HG03066 (cell line): ENCODE measurements at regions not wholly inside any gene's neighbourhood (a gene's known extent, or its start where the extent isn't known, plus 50 kb on each side); places are given as distances from the start of the nearest gene placed in this dataset.

Source experiments
- ATAC-seq: cut with Tn5 transposase; IDR thresholded peaks from one replicate; pipeline ENCODE4 v1.9.1; 2021; ENCODE audit warnings: low read depth; ENCODE audit not compliant: unreplicated experiment

- ATAC-seq = no peak
These were observed 932.8 kb upstream of the POU3F3 start for GRCh38 chr2:103921161-103921560.

GRCh38 chr2:103942199-103942598 lies 911.7 kb upstream of the POU3F3 start:
- ATAC-seq = no peak

- no peak for ATAC-seq
These were observed 908.8 kb upstream of the POU3F3 start for GRCh38 chr2:103945083-103945482.

GRCh38 chr2:103959174-103960128 lies 894.5 kb upstream of the POU3F3 start:
- ATAC-seq = no peak

- ATAC-seq = no peak
These were observed 893.8 kb upstream of the POU3F3 start for GRCh38 chr2:103960129-103960513.

- no peak for ATAC-seq
These were observed 893.0 kb upstream of the POU3F3 start for GRCh38 chr2:103960951-103961350.

- ATAC-seq = no peak
These were observed 892.1 kb upstream of the POU3F3 start for GRCh38 chr2:103961862-103962261.

GRCh38 chr2:103962670-103963069 lies 891.2 kb upstream of the POU3F3 start:
- no peak for ATAC-seq

GRCh38 chr2:103963146-103963725 lies 890.7 kb upstream of the POU3F3 start:
- ATAC-seq = no peak

- ATAC-seq = no peak
These were observed 876.7 kb upstream of the POU3F3 start for GRCh38 chr2:103977241-103977640.

GRCh38 chr2:103977668-103978067 lies 876.2 kb upstream of the POU3F3 start:
- ATAC-seq = no peak

GRCh38 chr2:103980401-103980800 lies 873.5 kb upstream of the POU3F3 start:
- ATAC-seq = no peak

GRCh38 chr2:103982691-103983090 lies 871.2 kb upstream of the POU3F3 start:
- no peak for ATAC-seq

- no peak for ATAC-seq
These were observed 867.9 kb upstream of the POU3F3 start for GRCh38 chr2:103986001-103986400.

- ATAC-seq = no peak
These were observed 862.3 kb upstream of the POU3F3 start for GRCh38 chr2:103991591-103991990.

GRCh38 chr2:104004821-104005220 lies 849.1 kb upstream of the POU3F3 start:
- ATAC-seq = no peak

- ATAC-seq = no peak
These were observed 837.1 kb upstream of the POU3F3 start for GRCh38 chr2:104016801-104017200.

- no peak for ATAC-seq
These were observed 830.6 kb upstream of the POU3F3 start for GRCh38 chr2:104023306-104023705.

GRCh38 chr2:104023765-104024164 lies 830.1 kb upstream of the POU3F3 start:
- ATAC-seq = no peak

- no peak for ATAC-seq
These were observed 828.6 kb upstream of the POU3F3 start for GRCh38 chr2:104025295-104025694.

GRCh38 chr2:104026725-104027124 lies 827.2 kb upstream of the POU3F3 start:
- ATAC-seq = no peak

- no peak for ATAC-seq
These were observed 826.6 kb upstream of the POU3F3 start for GRCh38 chr2:104027321-104027720.
